Tibial artery (tissue), 4 donors: ENCODE measurements at regions not wholly inside any gene's neighbourhood (a gene's known extent, or its start where the extent isn't known, plus 50 kb on each side); places are given as distances from the start of the nearest gene placed in this dataset.

Source experiments
- DNase-seq, 2 donors: peaks; one replicate each; pipeline ENCODE4 v3.0.0-alpha.2; 2019
- H3K27ac ChIP-seq, 2 donors: fragments of 200-600 bp; sonication (generic) in 1 of 2; 1 replicate in 1 of 2; 2 replicates in 1 of 2; pipeline ENCODE4 v1.5.1; 2018 to 2019; ENCODE audit warnings: mild to moderate bottlenecking in 1 of 2
- H3K27me3 ChIP-seq, 2 donors: fragments of 200-600 bp; sonication (generic) in 1 of 2; one replicate each; pipeline versions ENCODE4 v1.5.1 to v1.6.0; 2016 to 2019
- H3K36me3 ChIP-seq, 3 donors: fragments of 200-600 bp; sonication (generic) in 2 of 3; one replicate each; pipeline ENCODE4 v1.5.1; 2016 to 2019; ENCODE audit warnings: mild to moderate bottlenecking in 2 of 3
- H3K4me1 ChIP-seq, 4 donors: fragments of 200-600 bp; sonication (generic) in 2 of 4; 1 replicate in 3 of 4; 2 replicates in 1 of 4; pipeline ENCODE4 v1.5.1; 2016 to 2019
- H3K4me3 ChIP-seq, 2 donors: fragments of 200-600 bp; sonication (generic) in 1 of 2; 1 replicate in 1 of 2; 2 replicates in 1 of 2; pipeline ENCODE4 v1.5.1; 2018 to 2019; ENCODE audit warnings: mild to moderate bottlenecking in 2 of 2
- H3K9me3 ChIP-seq, 3 donors: fragments of 200-600 bp; sonication (generic) in 1 of 3; one replicate each; pipeline ENCODE4 v1.5.1; 2016 to 2019
- intact Hi-C: fragments of 100-400 bp; cut with DNase I; formaldehyde crosslinking; loops from one replicate; pipeline ENCODE4 v1.15.0; 2023; ENCODE audit warnings: low total_unique reads
- TF ChIP-seq, protein P1 (sequence below), 2 experiments: fragments of 200-600 bp in 1 of 2; fragments of 450-650 bp in 1 of 2; IDR thresholded peaks; one replicate each; pipeline ENCODE4 v1.5.1; 2017 to 2019; ENCODE audit warnings: antibody characterized with exemption in 2 of 2, mild to moderate bottlenecking in 1 of 2, moderate library complexity in 1 of 2

DNA sequence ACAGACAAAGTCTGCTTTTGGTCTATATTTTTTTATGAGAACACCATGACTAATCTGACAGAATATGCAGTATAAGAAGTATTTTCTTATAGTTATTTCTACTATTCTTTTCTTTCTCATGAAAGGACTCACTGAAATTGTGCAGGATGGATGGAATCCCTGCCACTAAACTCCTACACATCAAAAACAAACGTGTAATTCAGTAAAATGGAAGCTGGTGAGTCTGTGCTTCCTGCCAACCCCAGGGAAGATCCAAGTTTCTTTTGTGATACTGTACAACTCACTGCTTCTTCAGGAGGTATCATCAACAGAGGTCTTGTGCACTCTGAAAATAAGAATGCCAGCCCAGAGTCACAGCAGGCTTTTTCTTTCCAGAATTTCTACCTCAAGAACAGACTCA, 241.2 kb downstream of the MRPL39 start:
- DNase-seq: no peak
- no peak overlapping the region for H3K27ac ChIP-seq
- intact Hi-C loops: no loop called here
- no peaks in the 10 kb centered on the region for H3K27me3 ChIP-seq
- no peaks in the 10 kb centered on the region for H3K36me3 ChIP-seq
- no peaks in the 10 kb centered on the region for H3K4me1 ChIP-seq
- TF ChIP-seq, protein P1, sequence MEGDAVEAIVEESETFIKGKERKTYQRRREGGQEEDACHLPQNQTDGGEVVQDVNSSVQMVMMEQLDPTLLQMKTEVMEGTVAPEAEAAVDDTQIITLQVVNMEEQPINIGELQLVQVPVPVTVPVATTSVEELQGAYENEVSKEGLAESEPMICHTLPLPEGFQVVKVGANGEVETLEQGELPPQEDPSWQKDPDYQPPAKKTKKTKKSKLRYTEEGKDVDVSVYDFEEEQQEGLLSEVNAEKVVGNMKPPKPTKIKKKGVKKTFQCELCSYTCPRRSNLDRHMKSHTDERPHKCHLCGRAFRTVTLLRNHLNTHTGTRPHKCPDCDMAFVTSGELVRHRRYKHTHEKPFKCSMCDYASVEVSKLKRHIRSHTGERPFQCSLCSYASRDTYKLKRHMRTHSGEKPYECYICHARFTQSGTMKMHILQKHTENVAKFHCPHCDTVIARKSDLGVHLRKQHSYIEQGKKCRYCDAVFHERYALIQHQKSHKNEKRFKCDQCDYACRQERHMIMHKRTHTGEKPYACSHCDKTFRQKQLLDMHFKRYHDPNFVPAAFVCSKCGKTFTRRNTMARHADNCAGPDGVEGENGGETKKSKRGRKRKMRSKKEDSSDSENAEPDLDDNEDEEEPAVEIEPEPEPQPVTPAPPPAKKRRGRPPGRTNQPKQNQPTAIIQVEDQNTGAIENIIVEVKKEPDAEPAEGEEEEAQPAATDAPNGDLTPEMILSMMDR (IDR thresholded peaks at IDR 0.05): no peak
- H3K9me3 ChIP-seq: no peaks in the 10 kb centered on the region
- no peak overlapping the region for H3K4me3 ChIP-seq

DNA sequence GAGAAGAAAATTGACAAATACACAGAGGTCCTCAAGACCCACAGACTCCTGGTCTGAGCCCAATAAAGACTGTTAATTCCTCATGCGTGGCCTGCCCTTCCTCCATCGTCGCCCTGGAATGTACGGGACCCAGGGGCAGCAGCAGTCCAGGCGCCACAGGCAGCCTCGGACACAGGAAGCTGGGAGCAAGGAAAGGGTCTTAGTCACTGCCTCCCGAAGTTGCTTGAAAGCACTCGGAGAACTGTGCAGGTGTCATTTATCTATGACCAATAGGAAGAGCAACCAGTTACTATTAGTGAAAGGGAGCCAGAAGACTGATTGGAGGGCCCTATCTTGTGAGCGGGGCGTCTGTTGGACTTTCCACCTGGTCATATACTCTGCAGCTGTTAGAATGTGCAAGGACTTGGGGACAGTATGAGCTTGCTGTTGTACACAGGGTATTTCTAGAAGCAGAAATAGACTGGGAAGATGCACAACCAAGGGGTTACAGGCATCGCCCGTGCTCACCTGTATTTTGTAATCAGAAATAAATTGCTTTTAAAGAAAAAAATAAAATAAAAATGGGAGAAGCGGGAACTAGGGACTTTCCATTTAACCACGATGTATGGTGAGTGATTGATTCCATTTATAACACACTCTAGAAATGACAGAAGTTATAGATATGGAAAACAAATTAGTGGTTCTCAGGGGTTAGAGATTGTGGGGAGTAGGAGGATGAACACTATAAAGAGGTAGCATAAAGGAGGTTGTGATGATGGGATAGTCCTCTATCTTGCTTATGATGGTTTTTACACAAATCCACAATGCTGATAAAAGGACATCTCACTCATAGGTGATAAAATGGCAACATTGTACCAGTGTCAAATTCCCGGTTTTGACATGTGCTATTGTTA, 244.7 kb downstream of the MRPL39 start:
- no peak for DNase-seq
- H3K4me1 ChIP-seq: no peaks in the 10 kb centered on the region
- intact Hi-C loops: no loop called here
- no peak overlapping the region for H3K27ac ChIP-seq
- H3K9me3 ChIP-seq: no peaks in the 10 kb centered on the region
- H3K4me3 ChIP-seq: no peak overlapping the region
- TF ChIP-seq, protein P1 (IDR thresholded peaks at IDR 0.05): no peak
- H3K36me3 ChIP-seq: no peaks in the 10 kb centered on the region
- H3K27me3 ChIP-seq: no peaks in the 10 kb centered on the region

DNA sequence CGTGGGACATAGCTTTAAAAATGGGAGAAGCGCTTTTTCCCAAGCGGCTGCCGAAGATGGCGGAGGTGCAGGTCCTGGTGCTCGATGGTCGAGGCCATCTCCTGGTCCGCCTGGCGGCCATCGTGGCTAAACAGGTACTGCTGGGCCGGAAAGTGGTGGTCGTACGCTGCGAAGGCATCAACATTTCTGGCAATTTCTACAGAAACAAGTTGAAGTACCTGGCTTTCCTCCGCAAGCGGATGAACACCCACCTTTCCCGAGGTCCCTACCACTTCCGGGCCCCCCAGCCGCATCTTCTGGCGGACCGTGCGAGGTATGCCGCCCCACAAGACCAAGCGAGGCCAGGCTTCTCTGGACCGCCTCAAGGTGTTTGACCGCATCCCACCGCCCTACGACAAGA, 245.5 kb downstream of the MRPL39 start:
- TF ChIP-seq, protein P1 (IDR thresholded peaks at IDR 0.05): no peak
- intact Hi-C loops: no loop called here

DNA sequence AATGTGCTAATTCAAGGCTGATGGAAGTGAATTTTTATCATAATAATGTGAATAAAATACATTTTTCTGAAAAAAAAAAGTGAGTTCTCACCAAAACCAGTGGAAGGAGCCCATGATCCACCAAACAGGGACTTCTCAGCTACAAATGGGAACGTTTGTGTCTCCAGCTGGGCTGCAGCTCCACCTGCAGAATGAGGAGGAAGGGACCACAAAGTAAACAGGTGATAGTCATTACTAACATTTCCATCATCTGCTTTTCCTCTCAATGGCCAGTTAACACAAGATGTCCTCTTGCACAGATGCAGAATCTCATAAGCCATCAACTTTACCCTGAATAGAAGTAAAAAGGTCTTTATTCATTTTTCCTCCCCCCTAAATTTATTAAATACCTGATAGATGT, 246.2 kb downstream of the MRPL39 start:
- Histone ChIP-seq H3K4me1 (no peaks in the 10 kb centered on the region), H3K36me3 (no peaks in the 10 kb centered on the region), H3K9me3 (no peaks in the 10 kb centered on the region), H3K27me3 (no peaks in the 10 kb centered on the region), H3K4me3 (no peak overlapping the region), H3K27ac (no peak overlapping the region)
- intact Hi-C loops: no loop called here
- DNase-seq: no peak
- TF ChIP-seq, protein P1 (IDR thresholded peaks at IDR 0.05): no peak

More for the DNA sequence above, 245.5 kb downstream of the MRPL39 start:
- DNase-seq: no peak
- Histone ChIP-seq H3K27ac (no peak overlapping the region), H3K27me3 (no peaks in the 10 kb centered on the region), H3K4me3 (no peak overlapping the region), H3K4me1 (no peaks in the 10 kb centered on the region), H3K36me3 (no peaks in the 10 kb centered on the region), H3K9me3 (no peaks in the 10 kb centered on the region)

DNA sequence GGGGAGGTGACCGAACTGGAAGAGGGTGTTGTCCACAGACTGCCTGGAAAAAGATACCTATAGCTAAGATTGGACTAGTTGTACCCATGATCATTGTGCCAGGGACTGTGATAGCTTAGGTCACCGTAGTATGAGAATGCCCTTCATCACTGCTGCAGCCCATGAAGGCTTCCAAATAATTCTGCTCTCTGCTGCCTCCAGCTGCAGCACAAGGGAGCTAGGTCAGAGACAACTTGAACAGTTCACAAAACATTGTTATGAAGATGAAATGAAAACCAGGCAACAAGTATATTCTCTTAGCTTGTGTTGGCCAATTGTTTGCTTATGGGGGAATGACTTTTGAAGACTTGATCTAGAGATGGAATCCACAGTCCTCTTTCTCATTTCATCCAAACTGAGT, 246.7 kb downstream of the MRPL39 start:
- H3K27ac ChIP-seq: no peak overlapping the region
- H3K4me1 ChIP-seq: no peaks in the 10 kb centered on the region
- intact Hi-C loops: no loop called here
- no peaks in the 10 kb centered on the region for H3K27me3 ChIP-seq
- H3K4me3 ChIP-seq: no peak overlapping the region
- TF ChIP-seq, protein P1 (IDR thresholded peaks at IDR 0.05): no peak
- no peak for DNase-seq
- no peaks in the 10 kb centered on the region for H3K9me3 ChIP-seq
- no peaks in the 10 kb centered on the region for H3K36me3 ChIP-seq
